NB4 (cell line): ENCODE measurements at regions not wholly inside any gene's neighbourhood (a gene's known extent, or its start where the extent isn't known, plus 50 kb on each side); places are given as distances from the start of the nearest gene placed in this dataset.

ENCODE experiments used
- POLR2A ChIP-seq: IDR thresholded peaks from 2 replicates; pipeline ENCODE4 v1.6.1; 2011; ENCODE audit warnings: mild to moderate bottlenecking; ENCODE audit not compliant: insufficient read length; ENCODE audit errors: extremely low read depth
- TF ChIP-seq, protein P1 (sequence below): IDR thresholded peaks from one replicate; pipeline ENCODE4 v1.5.1; 2012; ENCODE audit warnings: low read depth, low read length

DNA sequence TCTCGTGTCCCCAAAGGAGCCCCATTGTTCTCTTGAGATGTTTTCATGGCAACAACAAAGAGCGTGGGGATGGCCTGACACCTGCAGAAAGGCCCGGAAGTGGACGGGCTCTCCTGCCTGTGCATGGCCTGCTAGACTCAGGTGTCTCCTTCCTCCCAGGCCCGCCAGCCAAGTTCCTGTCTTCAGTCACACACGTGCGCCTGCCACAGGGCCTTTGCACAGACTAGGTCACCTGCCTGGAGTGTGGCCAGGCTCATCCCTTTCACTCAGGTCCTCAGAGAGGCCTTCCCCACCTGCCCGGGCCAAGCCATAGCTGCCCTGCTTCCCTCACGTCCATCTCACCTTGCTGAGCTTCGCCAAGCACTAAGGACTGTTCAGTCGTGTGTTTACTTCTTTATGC lies 300.9 kb downstream of the FOXL1 start:
- TF ChIP-seq POLR2A: no peak
- TF ChIP-seq, protein P1, sequence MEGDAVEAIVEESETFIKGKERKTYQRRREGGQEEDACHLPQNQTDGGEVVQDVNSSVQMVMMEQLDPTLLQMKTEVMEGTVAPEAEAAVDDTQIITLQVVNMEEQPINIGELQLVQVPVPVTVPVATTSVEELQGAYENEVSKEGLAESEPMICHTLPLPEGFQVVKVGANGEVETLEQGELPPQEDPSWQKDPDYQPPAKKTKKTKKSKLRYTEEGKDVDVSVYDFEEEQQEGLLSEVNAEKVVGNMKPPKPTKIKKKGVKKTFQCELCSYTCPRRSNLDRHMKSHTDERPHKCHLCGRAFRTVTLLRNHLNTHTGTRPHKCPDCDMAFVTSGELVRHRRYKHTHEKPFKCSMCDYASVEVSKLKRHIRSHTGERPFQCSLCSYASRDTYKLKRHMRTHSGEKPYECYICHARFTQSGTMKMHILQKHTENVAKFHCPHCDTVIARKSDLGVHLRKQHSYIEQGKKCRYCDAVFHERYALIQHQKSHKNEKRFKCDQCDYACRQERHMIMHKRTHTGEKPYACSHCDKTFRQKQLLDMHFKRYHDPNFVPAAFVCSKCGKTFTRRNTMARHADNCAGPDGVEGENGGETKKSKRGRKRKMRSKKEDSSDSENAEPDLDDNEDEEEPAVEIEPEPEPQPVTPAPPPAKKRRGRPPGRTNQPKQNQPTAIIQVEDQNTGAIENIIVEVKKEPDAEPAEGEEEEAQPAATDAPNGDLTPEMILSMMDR: no peak
